Heart left ventricle (tissue), 16 donors: ENCODE measurements at regions not wholly inside any gene's neighbourhood (a gene's known extent, or its start where the extent isn't known, plus 50 kb on each side); places are given as distances from the start of the nearest gene placed in this dataset.

ENCODE experiments used
- ATAC-seq, 4 donors: fragments of 200-7000 bp; cut with Tn5 transposase; one replicate each; pipeline ENCODE4 v1.9.1; 2020 to 2022; ENCODE audit warnings: moderate library complexity in 4 of 4, mild to moderate bottlenecking in 3 of 4, moderate number of reproducible peaks in 1 of 4
- DNase-seq, 5 donors: peaks; one replicate each; pipeline ENCODE4 v3.0.0-alpha.2; 2020
- H3K27ac ChIP-seq, 12 donors: fragments of 200-600 bp; sonication (generic) in 4 of 12; one replicate each; pipeline versions ENCODE4 v1.5.0 to v1.8.0; 2016 to 2022; ENCODE audit warnings: mild to moderate bottlenecking in 2 of 12
- H3K27me3 ChIP-seq, 9 donors: fragments of 200-600 bp; sonication (generic) in 2 of 9; one replicate each; pipeline versions ENCODE4 v1.5.1 to v1.8.0; 2016 to 2022; ENCODE audit warnings: mild to moderate bottlenecking in 3 of 9
- H3K36me3 ChIP-seq, 9 donors: fragments of 200-600 bp; sonication (generic) in 2 of 9; one replicate each; pipeline versions ENCODE4 v1.5.0 to v1.8.0; 2018 to 2022; ENCODE audit warnings: mild to moderate bottlenecking in 2 of 9
- H3K4me1 ChIP-seq, 12 donors: fragments of 200-600 bp; sonication (generic) in 4 of 12; one replicate each; pipeline versions ENCODE4 v1.5.0 to v1.8.0; 2016 to 2022; ENCODE audit warnings: mild to moderate bottlenecking in 3 of 12
- H3K4me3 ChIP-seq, 12 donors: fragments of 200-600 bp; sonication (generic) in 4 of 12; one replicate each; pipeline versions ENCODE4 v1.5.0 to v1.8.0; 2017 to 2022; ENCODE audit warnings: mild to moderate bottlenecking in 9 of 12, moderate library complexity in 4 of 12
- H3K9me3 ChIP-seq, 12 donors: fragments of 200-600 bp; sonication (generic) in 4 of 12; one replicate each; pipeline versions ENCODE4 v1.5.0 to v1.8.0; 2016 to 2022; ENCODE audit warnings: mild to moderate bottlenecking in 1 of 12
- CTCF ChIP-seq, 12 donors: fragments of 200-600 bp; sonication (generic) in 4 of 12; IDR thresholded peaks; one replicate each; pipeline versions ENCODE4 v1.5.0 to v1.8.0; 2018 to 2022; ENCODE audit warnings: antibody characterized with exemption in 12 of 12, mild to moderate bottlenecking in 5 of 12
- POLR2A ChIP-seq, 2 donors: fragments of 450-650 bp; IDR thresholded peaks; one replicate each; pipeline ENCODE4 v1.6.1; 2017; ENCODE audit warnings: antibody characterized with exemption in 2 of 2, mild to moderate bottlenecking in 2 of 2, moderate library complexity in 2 of 2
- WGBS, 4 donors: extraction: QIAGEN DNeasy Blood & Tissue Kit in 2 of 4; methylation state at CpG; one replicate each; pipeline versions ENCODE4 v1.1.5 to v1.1.7; 2013 to 2018; 5-methylcytosine and 5-hydroxymethylcytosine counted together
- intact Hi-C, 10 donors: fragments of 100-400 bp; cut with DNase I; formaldehyde crosslinking; loops; one replicate each; pipeline versions ENCODE4 v1.11.1 to v1.14.2; 2022
- donor health status: ischemic (EF 13 %, LVEDD 7.1; RV severe dilation, severe dysfunction).
- donor health status: healthy with polysubstance abuse.
- donor health status: DM: no; HTN: yes; CAD: no.
- donor health status: DM: no; HTN: no; CAD: no.
- donor health status: ischemic (EF 25% LVEDD 6.9; RV normal size, moderate dysfunction).
- donor health status: ischemic (EF 25% LVEDD 5.7; RV mildly dilated, moderate dysfunction).
- donor health status: healthy.
- donor health status: DM: yes; HTN: yes; CAD: no.
- donor health status: ischemic (EF 35%, LVEDD 5.7; RV mildly dilated, moderate dysfunction).
- donor health status: nonischemic (EF 11% LVEDD 7.7; RV severe dilation, severe dysfunction).
- donor health status: DM: yes; HTN: yes; CAD: no.
- donor health status: PGD.
- donor health status: ischemic (EF 29% LVEDD 5.4; RV normal size, mild dysfunction).
- donor health status: nonischemic (EF 23%, LVEDD 6.1; RV moderate dilation, normal function).

- no peaks in the 10 kb centered on the region for H3K9me3 ChIP-seq
- H3K27me3 ChIP-seq = no peaks in the 10 kb centered on the region
- WGBS, 4 donors = 27 to 51% (median 41%) methylated on average over 2 of the region's 2 CpGs
- H3K4me1 ChIP-seq = peaks cover 0 to 5% (median 0%) of the 10 kb centered on the region in 12 donors
- H3K36me3 ChIP-seq = no peaks in the 10 kb centered on the region
- intact Hi-C loops = no loop called here
- no peak for DNase-seq
- no peak for ATAC-seq
- H3K27ac ChIP-seq = no peak overlapping the region
- H3K4me3 ChIP-seq = no peak overlapping the region
- TF ChIP-seq POLR2A (IDR thresholded peaks at IDR 0.05) (no peak), CTCF (IDR thresholded peaks at IDR 0.05) (no peak)
These were observed 178.3 kb downstream of the EFNB2 start for GRCh38 chr13:106357198-106357597.

GRCh38 chr13:106355866-106356265, 179.6 kb downstream of the EFNB2 start:
- TF ChIP-seq CTCF (IDR thresholded peaks at IDR 0.05) = no peak
- no peak for TF ChIP-seq POLR2A (IDR thresholded peaks at IDR 0.05)
- Histone ChIP-seq H3K27ac (no peak overlapping the region), H3K9me3 (no peaks in the 10 kb centered on the region), H3K27me3 (peaks cover 0 to 5% (median 0%) of the 10 kb centered on the region in 9 donors), H3K4me3 (no peak overlapping the region), H3K36me3 (no peaks in the 10 kb centered on the region), H3K4me1 (peaks cover 0 to 5% (median 0%) of the 10 kb centered on the region in 12 donors)
- intact Hi-C loops = no loop called here
- no peak for DNase-seq
- ATAC-seq = no peak
- WGBS, 4 donors = 92 to 95% (median 95%) methylated on average over 6 of the region's 6 CpGs

GRCh38 chr13:106354961-106355360, 180.5 kb downstream of the EFNB2 start:
- no peak overlapping the region for H3K4me3 ChIP-seq
- no peaks in the 10 kb centered on the region for H3K36me3 ChIP-seq
- no peak overlapping the region for H3K27ac ChIP-seq
- peaks cover 0 to 5% (median 0%) of the 10 kb centered on the region in 12 donors for H3K4me1 ChIP-seq
- H3K9me3 ChIP-seq = no peaks in the 10 kb centered on the region
- H3K27me3 ChIP-seq = peaks cover 0 to 14% (median 3%) of the 10 kb centered on the region in 9 donors
- WGBS, 4 donors = 96 to 99% (median 97%) methylated on average over 3 of the region's 3 CpGs
- no peak for DNase-seq
- ATAC-seq = no peak
- intact Hi-C loops = no loop called here
- TF ChIP-seq CTCF (IDR thresholded peaks at IDR 0.05) (no peak), POLR2A (IDR thresholded peaks at IDR 0.05) (no peak)

- Histone ChIP-seq H3K4me3 (no peak overlapping the region), H3K4me1 (peaks cover 0 to 9% (median 0%) of the 10 kb centered on the region in 12 donors), H3K27me3 (peaks cover 0 to 32% (median 17%) of the 10 kb centered on the region in 9 donors), H3K9me3 (no peaks in the 10 kb centered on the region), H3K27ac (no peak overlapping the region), H3K36me3 (no peaks in the 10 kb centered on the region)
- intact Hi-C loops = no loop called here
- ATAC-seq (no peak), DNase-seq (no peak)
- TF ChIP-seq POLR2A (IDR thresholded peaks at IDR 0.05) (no peak), CTCF (IDR thresholded peaks at IDR 0.05) (no peak)
These were observed 182.6 kb downstream of the EFNB2 start for GRCh38 chr13:106352850-106353249.
